T-helper 1 cell treated with Interleukin-12 subunit alpha and Interleukin-12 subunit beta and Interleukin-4 antibody, amounts not matched to agents 30 ng/mL and 1 ng/mL, for 36 hours (primary cell): ENCODE measurements at regions not wholly inside any gene's neighbourhood (a gene's known extent, or its start where the extent isn't known, plus 50 kb on each side); places are given as distances from the start of the nearest gene placed in this dataset.

ENCODE experiments used
- intact Hi-C: fragments of 100-400 bp; cut with micrococcal nuclease; formaldehyde crosslinking; loops from one replicate; pipeline ENCODE4 v1.15.1; 2024

DNA sequence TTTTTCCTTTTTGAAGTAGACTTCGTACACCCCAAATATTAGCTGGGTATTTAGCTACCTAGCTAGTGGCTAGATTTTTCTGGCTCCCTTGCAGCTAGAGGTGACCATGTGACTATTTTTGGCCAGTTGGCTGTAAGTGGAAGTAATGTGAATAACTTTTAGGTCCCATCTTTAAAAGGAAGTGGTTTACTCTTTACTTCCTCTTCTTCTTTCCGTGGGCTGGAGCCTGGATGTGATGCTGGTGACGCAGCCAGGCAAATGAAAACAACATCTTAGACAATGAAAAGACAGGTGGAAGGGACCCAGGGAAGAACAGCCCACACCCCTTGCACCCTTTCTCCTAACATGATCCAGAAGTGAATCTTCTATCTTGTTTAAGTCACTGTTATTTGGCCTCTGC lies 245.5 kb downstream of the ATP23 start:
- intact Hi-C loops: no loop called here

DNA sequence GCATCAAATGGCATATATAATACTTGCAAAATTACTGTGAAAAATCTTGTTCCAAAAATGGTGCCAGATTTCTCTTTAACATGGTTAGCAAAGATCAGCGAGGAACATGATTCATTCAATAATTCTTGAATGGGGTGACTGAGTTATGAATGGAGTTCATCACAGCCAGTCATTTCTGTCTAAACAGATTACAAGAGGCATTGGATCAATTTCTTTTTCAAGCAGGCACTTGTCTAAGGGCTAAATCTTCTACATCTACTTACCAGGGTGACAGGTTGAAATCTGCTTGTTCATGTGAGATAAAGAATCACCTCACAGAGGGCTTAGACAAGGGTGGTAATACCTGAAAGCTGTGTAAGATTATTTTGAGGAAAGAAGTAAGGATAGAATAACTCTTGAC lies 247.7 kb downstream of the ATP23 start:
- intact Hi-C loops: no loop called here

DNA sequence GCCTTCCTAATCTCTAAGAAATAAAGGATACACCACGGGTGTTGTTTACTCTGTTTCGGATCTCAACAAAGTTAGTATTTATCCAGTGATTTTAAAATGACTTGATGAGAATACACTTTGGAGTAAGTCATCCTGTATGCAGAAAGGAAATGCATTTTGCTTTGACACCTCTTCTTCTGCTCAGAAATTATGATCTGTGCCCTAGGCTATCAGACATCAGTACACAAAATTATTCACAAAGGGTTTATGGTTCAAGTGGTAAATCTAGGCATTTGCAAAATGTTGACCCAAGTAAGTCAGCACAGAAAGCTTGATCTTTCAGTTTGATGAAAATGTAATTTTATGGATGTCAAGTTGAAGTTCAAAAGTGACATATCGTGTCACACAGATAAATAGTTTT lies 248.5 kb downstream of the ATP23 start:
- intact Hi-C loops: no loop called here

DNA sequence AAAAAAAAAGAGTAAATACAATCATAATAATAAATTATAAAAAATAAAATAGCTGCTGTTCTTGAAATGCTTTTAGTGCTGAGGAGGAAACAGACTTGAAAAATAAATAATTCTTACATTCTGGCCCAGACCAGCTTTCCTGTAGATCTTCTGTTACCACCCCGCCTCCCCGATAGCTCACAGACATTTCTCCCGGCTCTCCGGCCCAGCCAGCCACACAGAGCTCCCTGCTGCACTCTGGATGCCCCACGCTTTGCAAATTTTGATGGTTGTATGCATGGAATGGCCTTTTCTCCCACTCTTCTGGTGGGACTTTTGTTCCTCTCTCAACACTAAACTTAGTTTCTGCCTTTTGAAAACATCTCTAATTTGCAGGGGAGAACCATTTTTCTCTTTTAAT lies 249.3 kb downstream of the ATP23 start:
- intact Hi-C loops: no loop called here

DNA sequence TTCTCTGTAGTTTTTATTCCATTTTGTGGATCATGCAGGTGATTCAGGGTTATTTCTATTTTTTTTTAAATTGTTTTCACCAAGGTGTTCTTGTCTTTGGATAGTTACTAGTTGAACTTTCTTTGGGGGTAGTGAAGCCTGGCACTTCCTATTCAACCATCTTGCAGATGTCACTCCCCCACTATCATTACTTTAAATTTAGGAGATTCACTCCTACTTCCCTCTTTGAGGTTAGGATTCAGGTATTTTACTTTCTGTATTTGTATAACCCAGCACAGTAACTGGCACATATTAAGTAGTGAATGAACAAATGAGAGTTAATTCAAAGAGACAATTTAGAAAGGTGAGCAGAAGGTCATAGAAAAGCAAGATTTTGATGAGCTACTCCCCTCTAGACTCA lies 255.6 kb downstream of the ATP23 start:
- intact Hi-C loops: no loop called here

DNA sequence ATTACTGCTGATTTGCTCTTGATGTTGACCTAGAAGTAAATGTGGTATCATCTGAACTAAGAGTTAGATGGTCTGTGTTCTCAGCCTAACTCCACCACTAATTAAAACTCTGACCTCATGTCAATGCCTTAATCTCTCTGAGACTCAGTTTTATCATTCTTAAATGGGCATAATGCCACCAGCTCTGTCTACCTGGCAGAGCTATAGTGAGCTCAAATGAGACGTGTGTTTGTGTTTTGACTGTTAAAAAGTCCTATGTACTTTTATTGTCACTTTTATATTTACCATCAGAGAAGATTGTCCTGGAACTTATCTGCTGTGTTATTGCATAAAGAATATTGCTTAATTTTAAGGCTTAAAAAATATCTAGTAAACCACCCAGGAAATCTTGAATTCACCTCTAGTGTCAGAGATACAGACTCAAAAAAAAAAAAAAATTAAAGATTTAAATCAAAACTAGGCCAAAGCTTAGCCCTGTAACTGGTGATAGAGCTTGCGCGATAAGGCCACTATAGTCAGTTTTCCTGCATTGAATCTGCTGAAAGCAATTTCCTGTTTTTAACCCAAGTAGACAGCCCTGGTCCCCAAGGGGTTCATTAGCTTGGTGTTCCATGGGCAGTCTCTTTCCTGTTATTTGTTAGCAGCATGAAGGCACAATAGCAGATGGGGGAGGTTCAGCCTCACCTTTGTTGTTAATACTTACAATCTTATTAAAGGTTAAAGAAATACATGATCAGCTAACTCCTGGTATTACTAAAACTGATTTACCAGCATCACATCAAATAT lies 261.8 kb downstream of the ATP23 start:
- intact Hi-C loops: no loop called here

DNA sequence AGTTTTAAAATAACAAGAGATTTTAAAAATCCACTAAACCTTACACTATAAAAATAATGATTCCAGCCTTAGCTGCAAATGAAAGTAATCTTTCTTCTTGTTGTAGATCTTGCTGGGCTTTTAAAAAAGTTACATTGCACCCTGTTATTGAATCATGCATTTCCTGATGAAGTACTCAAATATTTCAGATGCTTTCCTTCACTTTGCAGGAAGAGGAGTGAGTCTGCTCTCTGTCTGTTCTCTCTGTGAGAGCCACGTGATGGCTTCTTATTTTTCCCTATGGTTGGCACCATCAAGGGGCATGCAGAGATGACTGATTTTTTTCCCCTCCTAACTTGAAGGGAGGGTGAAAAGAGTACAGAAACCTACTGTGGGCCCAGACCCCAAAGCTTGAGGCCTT lies 262.7 kb downstream of the ATP23 start:
- intact Hi-C loops: no loop called here

DNA sequence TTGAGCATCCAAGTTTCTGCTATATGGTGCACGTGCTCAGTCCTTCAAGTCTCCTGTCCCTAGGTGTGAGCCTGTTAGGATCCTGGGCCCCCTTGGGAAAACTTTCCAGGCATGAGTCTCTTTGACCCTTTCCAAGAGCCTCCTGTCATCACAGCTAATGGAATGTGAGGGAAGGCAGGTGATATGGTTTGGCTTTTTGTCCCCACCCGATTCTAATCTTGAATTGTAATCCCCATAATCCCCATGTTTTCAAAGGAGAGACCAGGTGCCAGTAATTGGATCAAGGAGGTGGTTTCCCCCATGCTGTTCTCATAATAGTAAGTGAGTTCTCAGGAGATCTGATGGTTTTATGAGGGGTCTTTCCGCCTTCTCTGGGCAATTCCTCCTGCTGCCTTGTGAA lies 265.5 kb downstream of the ATP23 start:
- intact Hi-C loops: no loop called here

DNA sequence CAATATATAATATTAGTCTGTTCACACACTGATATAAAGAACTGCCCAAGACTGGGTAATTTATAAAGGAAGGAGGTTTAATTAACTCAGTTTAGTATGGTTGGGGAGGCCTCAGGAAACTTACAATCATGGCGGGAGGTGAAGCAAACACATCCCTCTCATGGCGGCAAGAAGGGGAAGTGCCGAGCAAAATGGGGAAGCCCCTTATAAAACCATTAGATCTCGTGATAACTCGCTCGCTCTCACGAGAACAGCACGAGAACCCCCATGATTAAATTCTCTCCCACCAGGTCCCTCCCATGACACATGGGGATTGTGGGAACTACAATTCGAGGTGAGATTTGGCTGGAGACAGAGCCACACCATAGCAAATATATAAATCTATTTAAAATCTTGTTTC lies 269.8 kb downstream of the ATP23 start:
- intact Hi-C loops: no loop called here

DNA sequence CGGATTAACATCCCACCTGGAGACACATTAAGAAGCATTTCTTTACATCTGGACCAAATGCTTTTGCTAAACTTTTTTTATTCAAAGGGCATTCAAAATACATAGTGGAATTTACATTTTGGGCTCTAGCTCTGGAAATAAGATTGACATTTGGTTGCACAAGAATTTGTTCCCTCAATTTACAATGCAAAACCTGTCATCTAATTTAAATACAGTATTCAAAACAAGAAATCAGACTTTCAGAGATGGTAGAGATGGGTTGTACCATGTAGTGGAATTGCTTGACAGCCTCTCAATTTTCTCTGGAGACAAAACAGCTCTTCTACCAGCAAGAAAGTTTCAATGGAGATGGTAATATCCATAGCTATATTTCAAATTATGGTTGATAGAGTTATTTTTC lies 275.8 kb downstream of the ATP23 start:
- intact Hi-C loops: no loop called here

DNA sequence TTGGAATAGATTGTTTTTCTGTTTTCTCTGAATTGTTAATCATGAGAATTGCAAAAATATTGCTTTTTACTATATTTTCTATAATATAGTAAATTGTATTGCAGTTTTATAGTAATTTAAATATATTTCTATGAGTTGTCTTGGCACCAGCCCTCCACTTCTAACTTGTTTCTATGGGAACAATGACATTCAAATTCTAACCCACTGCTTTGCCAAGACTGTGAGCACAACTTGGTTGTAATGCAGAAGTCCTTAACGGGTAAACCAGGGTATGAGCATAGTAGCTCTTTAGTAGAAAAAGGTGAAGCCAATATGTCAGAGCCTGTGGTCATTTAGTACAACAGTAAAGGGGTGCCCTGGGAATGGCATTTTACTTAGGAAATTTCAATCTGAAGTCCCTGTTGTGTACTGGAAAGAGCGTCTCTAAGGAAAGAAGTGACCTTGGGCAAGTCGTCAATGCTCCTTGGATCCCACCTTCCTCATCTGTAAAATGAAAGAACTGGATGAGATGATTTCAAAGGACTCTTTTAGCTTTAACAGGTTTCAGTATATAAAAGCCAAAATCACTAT lies 283.3 kb downstream of the ATP23 start:
- intact Hi-C loops: no loop called here

DNA sequence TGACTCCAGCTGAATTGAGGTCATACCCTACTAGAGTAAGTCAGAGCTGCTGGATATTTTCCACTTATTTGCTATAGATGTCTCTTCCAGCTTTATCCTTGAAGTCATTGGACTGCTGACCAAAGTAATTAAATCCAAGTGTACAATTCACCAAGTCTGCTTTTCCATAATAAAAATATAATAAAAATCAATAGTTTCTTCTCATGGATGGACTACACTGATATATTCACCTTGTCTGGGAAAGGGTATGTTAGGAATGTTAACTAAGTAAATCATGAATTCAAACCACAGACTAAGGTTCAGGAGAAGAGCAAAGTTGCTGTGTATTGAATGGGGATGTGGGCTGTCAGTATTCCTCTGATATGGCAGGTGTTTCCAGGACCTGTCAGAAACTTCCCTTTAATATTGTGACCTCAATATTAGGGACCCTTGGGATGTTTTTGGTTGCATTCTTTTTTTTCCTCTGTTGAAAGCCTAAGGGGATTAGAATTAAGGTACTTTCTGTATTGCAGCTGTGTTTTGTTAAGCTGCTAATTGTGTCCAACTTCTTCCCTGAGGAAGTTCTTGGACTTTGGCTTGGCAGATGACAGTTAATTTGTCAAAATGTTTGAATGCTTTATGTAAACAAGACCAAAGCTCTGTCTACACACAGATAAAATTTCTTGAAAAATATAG lies 284.0 kb downstream of the ATP23 start:
- intact Hi-C loops: no loop called here

DNA sequence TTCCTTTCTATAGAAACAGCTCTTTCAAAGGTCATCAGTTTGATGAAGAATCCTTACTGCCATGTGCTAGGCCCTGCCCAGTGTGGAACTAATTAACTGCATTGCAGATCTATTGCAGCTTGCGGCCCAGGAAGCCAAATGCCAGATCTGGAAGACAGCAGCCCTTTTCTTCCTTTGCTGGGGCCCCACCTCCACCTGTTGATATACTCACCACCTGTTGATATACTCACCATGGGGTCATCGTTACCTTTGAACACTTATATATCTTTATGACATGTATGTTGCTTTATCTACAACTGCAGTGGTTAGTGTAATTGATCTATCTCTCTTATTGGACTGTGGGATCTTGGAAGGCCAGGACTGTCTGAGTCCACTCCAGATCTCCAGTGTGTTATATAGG lies 292.5 kb downstream of the ATP23 start:
- intact Hi-C loops: no loop called here

DNA sequence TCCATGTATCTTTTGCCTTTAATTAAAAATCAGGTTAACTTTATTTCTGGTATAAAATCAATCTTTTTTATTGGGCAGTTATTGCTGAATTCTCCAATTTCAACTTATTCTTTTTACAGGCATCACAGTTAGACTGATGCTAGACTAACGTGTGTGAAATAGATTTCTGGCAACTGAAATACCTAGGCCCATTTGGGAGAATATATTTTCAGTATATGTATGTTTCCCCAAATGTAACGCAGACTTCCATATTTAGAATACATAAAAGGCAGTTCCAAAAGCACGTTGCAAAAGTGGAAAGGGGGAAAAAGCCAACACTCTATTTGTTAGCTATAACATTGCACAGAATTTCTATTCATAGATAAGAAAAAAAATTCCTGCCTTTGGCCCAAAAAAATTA lies 297.0 kb downstream of the ATP23 start:
- intact Hi-C loops: no loop called here

DNA sequence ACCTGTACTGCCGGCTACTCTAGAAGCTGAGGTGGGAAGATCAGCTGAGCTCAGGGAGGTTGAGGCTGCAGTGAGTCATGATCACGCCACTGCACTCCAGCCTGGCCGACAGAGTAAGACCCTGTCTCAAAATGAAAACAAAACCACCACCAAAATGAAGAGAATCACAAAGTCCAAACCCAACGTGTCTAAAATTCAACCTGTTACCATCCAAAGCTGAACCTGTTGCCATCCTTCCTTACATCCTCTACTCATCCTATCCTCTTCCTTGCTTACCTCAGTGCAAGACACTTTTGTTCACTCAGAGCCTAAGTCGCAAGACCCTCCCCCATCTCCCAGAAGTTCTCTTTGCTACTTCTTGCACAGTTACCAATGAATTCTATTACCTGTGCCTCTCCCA lies 299.7 kb downstream of the ATP23 start:
- intact Hi-C loops: no loop called here

DNA sequence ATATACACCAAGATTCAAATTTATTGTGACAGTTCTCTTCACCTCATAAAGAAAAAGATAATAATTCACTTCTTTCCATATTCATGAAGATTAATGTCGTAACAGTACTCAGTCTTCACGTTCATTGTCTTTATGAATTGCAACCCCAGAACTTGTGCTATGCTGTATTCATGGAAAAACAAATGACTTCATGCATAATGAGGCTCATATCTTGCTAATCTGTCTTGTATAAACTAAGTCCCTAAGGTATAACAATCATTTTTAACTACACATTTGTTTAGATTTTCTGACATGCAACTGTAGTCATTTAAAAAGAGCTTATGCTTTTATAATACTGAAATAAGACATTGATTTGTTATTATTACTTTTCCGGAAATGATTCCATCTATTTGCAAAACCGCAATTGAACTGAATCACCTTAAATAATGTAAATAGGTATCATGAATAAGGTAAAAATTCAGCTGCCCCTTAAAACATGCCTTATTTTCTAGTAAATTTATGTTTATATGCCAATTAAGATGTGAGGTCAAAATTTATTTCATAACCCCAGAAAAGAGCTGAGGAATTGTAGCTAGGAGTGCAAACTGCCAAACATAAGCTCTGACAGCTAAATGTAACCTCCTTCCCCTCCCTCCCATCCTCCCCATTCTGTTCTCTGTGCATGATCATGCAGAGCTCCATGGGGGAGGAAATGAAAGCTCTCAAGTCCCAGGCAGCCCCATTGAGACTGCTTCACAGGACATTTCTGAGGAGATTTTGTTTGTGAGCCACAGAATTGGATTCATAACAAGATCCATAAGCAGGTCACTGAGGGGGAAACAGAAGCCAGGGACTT lies 301.6 kb downstream of the ATP23 start:
- intact Hi-C loops: no loop called here

DNA sequence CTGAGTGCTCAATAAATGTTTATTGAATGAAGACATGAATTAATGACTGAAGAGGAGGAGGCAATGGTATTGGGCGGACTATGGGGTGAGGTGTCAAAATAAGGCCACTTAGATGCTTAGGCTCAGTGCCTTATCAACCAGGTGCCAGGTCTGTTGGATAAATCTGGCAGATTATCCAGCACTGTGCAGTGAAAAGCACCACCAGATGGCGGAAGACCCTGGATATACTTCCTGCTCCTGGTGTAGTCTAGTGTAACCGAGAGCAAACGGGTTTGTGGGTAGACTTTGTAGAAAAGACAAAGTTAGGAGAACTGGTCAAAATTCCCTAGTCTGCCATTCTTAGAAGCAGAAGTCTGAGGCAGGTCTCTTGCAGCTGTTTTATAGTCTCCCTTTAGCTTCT lies 306.3 kb downstream of the ATP23 start:
- intact Hi-C loops: no loop called here

DNA sequence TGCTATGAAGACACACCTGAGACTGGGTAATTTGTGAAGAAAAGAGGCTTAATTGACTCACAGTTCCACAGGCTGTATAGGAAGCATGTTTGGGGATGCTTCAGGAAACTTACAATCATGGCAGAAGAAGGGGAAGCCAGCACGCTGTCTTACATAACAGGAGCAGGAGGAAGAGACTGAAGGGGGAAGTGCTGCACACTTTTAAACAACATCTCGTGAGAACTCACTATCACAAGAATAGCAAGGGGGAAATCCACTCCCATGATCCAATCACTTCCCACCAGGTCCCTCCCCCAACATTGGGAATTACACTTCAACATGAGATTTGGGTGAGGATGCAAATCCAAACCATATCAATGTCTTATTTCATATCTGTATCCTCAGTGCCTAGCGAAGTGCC lies 307.2 kb downstream of the ATP23 start:
- intact Hi-C loops: no loop called here

DNA sequence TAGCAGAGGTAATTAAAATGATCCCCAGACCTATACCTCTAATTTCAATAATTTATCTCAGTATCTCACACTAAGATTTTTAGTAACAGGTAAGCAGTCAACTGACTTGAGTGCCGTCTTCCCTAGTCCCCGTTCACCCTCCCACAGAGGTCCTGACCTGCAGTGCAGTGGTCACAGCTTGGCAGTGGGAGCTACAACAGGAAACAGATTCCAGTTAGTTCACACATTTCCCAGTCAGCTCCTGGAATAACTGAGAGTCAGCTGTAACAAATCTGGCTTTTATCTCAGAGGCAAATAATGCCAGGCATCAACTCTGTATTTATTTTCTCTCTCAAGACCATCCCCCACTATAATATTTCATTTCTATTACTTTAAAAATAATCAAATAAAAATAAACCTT lies 308.2 kb downstream of the ATP23 start:
- intact Hi-C loops: no loop called here

DNA sequence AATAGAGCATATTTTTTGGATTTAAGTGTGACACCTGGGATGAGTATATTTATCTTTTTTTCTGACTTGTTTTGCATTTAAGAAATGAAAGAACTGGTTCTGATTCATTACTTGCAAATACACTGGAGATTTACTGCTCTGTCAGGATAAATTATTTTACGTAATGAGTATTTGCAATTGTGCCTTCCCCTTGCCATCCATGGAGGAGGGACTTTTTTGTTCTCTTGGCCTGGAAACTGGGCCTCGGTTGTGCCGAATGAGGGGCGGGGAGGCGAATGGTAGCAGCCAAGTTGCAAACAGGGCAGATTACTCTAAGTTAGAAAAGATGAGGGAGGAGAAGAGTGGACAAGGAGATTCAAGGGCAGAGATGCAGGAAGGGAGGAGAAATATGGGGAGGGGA lies 308.7 kb downstream of the ATP23 start:
- intact Hi-C loops: no loop called here

DNA sequence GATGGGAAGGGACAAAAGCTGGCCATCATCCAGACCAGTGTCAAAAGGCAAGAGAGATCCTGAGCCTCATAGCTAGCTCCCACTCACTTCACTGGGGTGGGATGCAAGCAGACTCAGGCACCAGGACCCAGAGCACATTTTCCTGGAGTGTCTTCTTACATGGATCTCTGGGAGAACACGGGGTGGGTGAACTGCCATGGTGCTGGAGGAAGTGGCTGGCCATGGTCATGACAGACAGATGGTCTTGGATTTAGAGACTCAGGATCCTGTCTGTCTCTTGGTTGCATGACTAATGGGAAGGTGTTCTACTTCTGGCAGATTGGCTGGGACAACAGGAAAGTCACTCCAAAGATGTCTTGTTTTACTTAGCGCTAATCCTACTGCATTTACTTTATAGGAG lies 311.5 kb downstream of the ATP23 start:
- intact Hi-C loops: no loop called here

DNA sequence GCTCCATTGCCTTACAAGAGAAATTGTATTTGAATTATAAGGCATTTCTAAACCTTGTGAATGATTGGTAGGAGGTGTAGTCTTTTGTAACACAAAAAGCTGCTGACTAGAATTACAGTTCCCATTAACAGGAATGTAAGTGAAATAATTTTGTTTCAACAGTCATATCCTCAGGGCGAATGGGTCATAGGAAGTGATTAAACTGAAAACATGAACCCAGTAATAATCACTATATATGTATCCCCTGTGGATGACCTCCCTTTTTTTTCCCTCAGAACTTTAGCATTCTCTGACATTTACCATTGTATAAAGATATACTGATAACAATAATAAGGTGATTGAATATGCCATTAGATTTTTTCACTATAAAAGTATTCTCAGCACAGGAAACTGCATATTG lies 312.3 kb downstream of the ATP23 start:
- intact Hi-C loops: no loop called here
